K562 (cell line): ENCODE measurements at regions not wholly inside any gene's neighbourhood (a gene's known extent, or its start where the extent isn't known, plus 50 kb on each side); places are given as distances from the start of the nearest gene placed in this dataset.

Experiments
- MEIS2 ChIP-seq: fragments of 450-650 bp; IDR thresholded peaks from 2 replicates; pipeline ENCODE4 v1.6.1; 2014; ENCODE audit warnings: mild to moderate bottlenecking; ENCODE audit not compliant: partially characterized antibody
- STAT5B ChIP-seq: fragments of 250-450 bp; sonication (Bioruptor Pico); IDR thresholded peaks from 2 replicates; pipeline ENCODE4 v1.8.0; 2021; ENCODE audit warnings: mild to moderate bottlenecking, inconsistent platforms
- VEZF1 ChIP-seq: fragments of 200-800 bp; sonication (Bioruptor generic); IDR thresholded peaks from 2 replicates; pipeline ENCODE4 v1.6.1; 2017; ENCODE audit warnings: missing genetic modification characterization, missing compliant biosample characterization
- TF ChIP-seq, protein P1 (sequence below), 3 experiments: IDR thresholded peaks in 2 of 3; conservative IDR thresholded peaks in 1 of 3; 2 replicates each; pipeline ENCODE4 v1.5.1; 2011 to 2012; ENCODE audit warnings: low read length in 3 of 3, mild to moderate bottlenecking in 3 of 3, control low read depth in 2 of 3, improper control_type of control experiment in 1 of 3, inconsistent platforms in 1 of 3, low read depth in 1 of 3, mixed read lengths in 1 of 3, moderate library complexity in 1 of 3; ENCODE audit not compliant: insufficient read depth in 2 of 3

- TF ChIP-seq MEIS2 = no peak
- no peak for TF ChIP-seq VEZF1
- TF ChIP-seq, protein P1, sequence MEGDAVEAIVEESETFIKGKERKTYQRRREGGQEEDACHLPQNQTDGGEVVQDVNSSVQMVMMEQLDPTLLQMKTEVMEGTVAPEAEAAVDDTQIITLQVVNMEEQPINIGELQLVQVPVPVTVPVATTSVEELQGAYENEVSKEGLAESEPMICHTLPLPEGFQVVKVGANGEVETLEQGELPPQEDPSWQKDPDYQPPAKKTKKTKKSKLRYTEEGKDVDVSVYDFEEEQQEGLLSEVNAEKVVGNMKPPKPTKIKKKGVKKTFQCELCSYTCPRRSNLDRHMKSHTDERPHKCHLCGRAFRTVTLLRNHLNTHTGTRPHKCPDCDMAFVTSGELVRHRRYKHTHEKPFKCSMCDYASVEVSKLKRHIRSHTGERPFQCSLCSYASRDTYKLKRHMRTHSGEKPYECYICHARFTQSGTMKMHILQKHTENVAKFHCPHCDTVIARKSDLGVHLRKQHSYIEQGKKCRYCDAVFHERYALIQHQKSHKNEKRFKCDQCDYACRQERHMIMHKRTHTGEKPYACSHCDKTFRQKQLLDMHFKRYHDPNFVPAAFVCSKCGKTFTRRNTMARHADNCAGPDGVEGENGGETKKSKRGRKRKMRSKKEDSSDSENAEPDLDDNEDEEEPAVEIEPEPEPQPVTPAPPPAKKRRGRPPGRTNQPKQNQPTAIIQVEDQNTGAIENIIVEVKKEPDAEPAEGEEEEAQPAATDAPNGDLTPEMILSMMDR (IDR thresholded peaks at IDR 0.05 in 2 of 3, conservative IDR thresholded peaks at IDR 0.05 in 1 of 3; ENCODE audit: insufficient read depth in 2 of 3, low read depth in 1 of 3, low read length in 3 of 3) = no peak
- TF ChIP-seq STAT5B (CRISPR knock-in tag) = no peak
These were observed 1506.9 kb upstream of the TMEM132C start for GRCh38 chr12:126760092-126760491.
